ENCODE measurements at regions not wholly inside any gene's neighbourhood (a gene's known extent, or its start where the extent isn't known, plus 50 kb on each side); places are given as distances from the start of the nearest gene placed in this dataset.
"Not testable (repeated sequence)": the region's sequence is repeated elsewhere in the genome, so short reads cannot be mapped to it uniquely, and the experiment has no call there.

- not testable (repeated sequence) for TF ChIP-seq CTCF, POLR2A, POLR2AphosphoS5 (IDR thresholded peaks at IDR 0.05)
Observed at GRCh38 chr2:89160306-89160705, 468.8 kb downstream of the RPIA start.
